Amniotic epithelial cell (primary cell): ENCODE measurements at regions not wholly inside any gene's neighbourhood (a gene's known extent, or its start where the extent isn't known, plus 50 kb on each side); places are given as distances from the start of the nearest gene placed in this dataset.
A peak's percentile ranks its signal among the peaks of the same experiment; 100 is the strongest.

Source experiments
- DNase-seq: peaks from one replicate; pipeline ENCODE4 v3.0.0-alpha.2; 2010; ENCODE audit warnings: low read depth

DNA sequence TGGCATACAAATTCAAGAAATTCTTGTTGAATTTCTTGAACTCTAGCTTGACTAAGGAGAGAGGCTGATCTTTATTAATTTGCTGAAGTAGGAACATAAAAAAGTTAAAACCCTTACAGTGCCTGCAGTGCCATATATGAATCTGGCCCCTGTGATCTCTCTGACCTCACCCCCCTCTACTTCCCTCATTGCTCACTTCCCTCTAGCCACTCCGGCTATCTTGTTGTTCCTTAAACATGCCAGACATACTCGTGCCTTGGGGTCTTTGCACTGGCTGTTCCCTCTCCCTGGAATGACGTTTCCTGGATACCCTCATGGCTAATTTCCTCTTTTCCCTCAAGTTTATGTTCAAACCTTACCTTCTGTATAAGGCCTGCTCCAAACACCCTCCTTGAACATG is 246.3 kb upstream of the SIX2 start:
- DNase-seq, result no peak

DNA sequence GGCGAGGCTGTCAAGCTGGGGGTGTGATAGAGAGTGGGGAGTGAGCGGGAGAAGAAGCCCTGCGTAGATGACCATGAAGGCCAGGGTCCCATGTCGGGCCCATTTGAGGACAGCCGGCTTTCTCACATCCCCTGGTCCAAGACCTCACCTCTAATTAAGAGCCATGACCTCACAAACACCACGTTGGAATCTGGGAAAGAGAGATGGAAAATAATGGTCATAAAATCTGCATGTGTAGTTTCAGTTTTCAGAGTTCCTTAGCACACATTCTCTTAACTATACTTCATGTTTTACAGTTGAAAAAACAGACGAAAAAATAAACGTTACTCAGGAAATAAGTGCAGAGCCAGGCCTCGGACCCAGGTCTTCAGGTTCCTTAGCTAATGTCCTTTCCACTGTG is 244.8 kb upstream of the SIX2 start:
- no peak for DNase-seq

DNA sequence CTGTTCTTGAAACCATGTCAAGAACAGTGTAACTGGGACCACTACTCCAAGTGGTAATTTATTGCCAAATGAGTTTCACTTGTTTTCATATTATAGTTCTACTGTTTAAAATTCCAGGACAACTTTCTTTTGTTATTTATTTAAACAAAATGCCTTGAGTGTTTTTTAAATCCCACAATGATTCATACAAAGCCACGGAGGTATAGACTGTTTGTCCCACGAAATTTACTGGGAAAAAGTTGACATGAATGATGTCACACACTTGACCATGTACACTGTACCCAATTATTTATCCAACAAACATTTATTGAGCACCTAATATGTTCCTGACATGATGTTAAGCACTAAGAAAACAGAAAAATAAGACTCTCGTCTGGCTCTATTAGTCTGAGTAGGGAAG is 243.9 kb upstream of the SIX2 start:
- DNase-seq, result no peak

DNA sequence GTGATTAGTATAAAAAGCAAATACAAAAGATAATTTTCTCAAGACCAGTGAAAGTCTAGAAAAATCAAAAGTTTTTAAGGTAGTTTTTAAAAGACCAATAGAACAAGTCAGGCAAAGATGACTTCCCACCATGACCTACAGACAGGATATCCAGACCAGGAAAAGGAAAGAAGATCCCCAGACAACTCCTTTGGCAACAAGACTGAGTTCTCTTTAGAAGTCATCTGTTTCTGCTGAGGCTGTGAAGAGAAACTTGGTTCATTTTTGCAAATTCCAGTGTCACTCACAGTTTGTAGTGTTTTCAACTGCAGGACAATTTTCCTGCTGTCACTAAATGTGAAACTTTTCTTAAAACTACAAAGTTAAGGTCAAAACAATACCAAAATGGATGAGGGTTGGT is 240.9 kb upstream of the SIX2 start:
- DNase-seq, result no peak

DNA sequence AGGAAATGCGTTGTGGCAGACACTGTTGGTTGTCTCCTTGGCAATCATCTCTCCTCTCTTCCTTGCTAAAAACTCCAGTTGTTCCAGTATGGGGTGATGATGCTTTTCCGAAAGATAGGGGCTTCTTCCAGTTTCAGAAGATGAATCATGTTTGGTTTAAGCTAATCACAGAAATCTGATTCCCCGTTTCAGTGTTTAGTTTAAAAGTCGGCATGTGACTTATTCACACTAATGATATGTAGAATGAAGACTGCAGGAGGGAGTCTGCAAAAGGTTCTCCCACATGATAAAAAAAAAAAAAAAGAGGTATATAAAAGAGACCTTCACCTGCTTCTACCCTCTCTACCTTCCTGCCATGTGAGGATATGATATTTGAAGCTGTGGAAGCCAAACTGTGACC is 239.0 kb upstream of the SIX2 start:
- no peak for DNase-seq

DNA sequence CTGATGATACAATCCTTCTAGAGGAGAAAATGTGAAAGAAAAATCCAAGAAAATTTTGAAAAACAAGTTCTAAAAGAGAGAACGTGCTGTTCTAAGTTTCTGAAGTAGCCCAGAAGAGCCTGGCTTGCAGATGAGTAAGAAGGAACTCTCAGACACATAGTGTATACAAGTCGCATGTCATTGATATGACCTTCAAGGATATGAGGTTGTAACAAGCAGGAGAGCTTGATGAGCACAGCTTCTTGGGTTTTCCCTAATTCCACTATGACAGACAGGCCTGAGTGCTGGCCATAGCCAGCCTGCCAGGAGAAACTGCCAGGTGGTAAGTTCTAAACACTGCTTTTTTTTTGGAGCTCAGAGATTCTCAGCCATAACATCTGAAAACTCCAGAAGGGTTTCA is 235.7 kb upstream of the SIX2 start:
- DNase-seq, result peak; percentile 46

DNA sequence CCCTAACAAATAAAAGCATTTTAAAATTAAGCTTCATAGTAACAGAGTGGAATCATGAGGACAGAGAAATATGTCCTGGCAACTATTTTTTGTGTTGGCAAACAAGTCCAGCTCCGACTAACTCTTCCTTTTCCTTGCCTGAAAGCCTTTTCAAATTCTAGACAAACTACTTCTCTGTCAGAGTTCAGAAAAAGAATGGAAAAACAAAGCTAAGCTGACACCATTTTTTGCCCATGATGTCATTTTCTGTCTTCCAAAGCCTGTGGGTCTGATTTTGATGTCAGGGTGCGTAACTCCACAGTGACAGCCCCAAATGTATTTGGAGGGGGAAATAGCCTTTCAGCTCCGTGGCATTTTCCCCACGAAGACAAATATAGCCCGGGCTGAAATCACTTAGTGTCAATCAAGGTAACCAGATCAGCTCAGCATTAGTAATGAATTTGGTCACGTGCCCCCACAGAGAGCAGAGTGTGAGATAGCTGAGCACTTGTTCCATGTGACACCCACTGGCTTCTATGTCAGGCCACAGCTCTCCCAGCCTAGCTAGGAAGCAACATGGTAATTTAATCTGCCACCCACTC is 233.0 kb upstream of the SIX2 start:
- DNase-seq, result no peak

DNA sequence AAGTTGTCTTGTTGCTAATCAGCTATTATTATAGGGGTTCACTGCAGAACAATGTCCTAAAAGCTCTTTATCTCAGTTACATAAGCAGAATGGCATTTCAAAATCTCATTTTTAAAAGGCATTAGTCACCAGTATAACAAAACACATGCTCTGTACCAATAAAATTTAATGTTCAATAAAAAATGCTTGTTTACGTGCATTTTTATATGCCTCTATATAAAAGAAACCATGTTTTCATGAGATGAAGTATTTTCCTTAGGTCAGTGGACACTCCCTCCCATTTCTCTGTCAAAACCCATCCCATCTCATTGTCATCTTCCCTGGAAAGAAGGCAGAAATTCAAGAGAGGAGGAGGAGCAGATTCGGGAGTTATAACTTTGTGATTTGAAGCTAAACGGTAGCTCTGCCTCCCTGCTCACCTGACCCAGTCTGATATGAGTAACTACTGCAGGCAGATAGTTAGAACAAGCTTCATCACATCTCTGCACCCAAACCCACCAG is 231.9 kb upstream of the SIX2 start:
- DNase-seq, result peak; percentile 42

DNA sequence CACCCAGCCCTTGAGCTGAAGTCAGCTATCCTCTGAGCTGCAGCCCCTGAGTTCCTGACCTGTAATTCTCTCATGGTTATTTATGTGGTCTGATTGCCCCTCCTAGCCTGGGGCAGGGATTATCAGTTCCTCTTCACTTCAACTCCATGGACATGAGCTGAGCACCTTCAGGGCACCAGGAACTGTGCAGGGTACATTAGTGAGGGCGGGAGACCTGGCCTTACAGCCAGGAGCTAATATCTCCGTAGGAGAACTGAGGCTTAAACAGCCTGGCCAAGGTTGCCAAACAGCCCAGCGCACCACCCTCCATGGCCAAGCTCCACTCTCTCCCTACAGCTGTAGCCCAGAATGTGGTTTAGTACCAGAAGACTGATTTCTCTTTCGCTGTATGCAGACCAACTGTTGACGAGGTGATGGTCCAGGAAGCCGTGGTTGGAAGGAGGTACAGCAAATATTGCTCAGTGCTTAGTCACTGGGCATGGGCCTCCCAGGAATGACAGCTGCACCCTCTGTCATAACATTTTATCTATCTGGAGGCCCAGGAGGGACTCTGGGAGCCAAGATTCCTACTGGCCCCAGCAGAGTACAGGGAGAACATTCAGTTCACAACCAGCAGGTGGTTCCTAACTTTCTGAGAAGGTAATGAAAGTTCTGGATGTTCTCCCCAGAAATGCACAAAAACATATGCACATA is 228.7 kb upstream of the SIX2 start:
- peak; percentile 95 for DNase-seq

DNA sequence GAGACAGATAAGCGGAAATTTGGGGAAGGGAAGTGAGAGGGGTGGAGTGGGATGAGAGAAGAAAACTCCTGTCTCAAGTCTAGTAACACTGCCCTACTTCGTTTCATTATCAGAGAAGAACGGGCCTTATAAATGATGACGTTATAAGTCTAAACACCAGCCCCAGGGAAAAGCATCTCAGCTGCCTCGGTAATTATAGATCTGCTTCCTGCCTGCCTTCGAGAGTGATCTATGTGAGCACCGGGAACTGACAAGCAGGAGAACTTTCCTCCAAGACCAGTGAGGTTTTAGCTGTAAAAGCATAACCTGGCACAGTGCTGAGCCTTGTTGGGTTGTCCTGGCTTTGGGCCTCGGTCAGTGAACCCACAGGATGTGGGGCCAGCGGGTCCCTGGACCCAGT is 227.9 kb upstream of the SIX2 start:
- DNase-seq, result no peak

DNA sequence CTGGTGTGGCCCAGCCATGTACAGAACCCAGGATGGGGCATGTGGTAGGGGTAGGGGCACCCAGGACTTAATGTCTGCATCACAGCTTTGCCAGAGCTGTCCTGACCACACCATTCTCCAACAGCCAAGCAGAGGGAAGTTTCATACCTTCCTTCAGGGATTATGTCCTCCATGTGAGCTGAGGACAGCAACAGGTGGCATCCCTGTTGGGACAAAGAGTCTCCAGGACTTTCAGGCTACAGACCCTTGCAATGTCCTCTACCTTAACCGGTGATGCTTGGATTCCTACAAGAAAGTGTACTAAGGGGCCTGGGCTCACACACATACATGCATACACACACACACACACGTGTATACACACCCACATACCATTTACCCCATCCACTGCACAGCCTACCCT is 227.0 kb upstream of the SIX2 start:
- DNase-seq, result no peak

DNA sequence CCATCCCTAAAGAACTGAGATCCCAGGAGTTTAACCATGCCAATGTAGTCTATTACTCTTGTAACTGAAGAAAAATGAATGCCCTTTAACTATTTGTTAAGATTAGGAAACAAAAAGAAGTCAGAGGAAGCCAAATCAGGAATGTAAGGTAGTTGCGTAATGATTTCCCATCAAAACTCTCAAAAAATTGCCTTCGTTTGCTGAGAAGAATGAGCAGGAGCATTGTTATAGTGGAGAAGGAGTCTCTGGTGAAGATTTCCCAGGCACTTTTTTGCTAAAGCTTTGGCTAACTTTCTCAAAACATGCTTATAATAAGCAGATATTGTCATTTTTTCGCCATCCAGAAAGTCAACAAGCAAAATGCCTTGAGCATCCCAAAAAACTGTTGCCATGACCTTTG is 224.0 kb upstream of the SIX2 start:
- DNase-seq, result peak; percentile 41

DNA sequence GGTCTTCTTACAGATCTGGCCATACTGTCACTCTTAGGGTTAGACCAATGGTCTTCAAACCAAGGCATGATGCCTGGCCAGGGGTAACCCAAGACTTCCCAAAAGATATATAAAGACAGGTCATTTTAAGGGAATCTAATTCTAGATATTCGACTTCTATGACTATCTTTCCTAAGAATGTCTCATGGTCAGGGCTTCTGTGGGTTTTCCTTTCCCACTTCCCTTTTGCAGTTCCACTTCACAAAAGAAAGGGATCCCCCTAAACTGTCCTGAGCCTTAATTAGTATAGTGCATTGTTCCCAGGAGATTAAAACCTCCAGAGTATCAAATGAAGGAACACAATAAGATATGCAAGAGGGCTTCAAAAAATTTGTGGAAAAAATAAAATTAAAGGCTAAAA is 223.6 kb upstream of the SIX2 start:
- no peak for DNase-seq

DNA sequence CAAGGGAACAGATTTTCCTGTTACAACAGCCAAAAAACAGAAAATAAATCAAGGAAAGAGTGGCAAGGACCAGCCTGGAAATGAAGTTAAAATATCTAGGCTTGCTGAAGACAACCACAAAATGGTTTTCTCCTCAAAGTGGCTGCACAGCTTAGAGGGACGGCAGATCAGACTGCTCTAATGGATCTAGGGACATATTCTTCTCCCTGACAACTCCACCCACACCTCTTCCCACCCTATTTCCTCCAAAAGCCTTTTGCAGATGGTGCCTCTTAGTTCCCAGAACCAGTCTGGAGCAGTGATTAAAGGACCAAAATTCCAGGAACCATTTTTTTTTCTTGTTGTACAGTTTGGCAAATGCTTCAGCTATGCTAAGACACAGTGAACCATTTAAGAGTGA is 220.2 kb upstream of the SIX2 start:
- no peak for DNase-seq

DNA sequence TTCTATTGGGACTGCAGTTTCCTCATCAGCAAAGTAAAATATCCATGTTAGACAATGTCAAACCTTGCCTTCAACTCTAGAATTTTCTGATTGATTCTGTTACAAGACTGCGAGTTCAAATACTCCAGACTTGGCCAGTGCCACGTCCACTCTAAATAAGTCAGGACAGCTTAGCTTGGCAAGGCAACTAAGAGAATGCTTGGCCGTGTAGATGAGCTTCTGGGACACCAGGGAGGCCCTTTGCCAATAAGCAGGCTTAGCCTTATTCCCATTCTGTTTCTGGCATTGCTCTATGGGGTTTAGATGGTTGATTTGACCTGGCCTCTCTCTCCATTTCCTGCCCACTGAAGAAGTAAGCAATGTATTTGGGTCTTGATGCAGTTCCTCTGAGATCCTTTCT is 218.1 kb upstream of the SIX2 start:
- DNase-seq, result no peak

DNA sequence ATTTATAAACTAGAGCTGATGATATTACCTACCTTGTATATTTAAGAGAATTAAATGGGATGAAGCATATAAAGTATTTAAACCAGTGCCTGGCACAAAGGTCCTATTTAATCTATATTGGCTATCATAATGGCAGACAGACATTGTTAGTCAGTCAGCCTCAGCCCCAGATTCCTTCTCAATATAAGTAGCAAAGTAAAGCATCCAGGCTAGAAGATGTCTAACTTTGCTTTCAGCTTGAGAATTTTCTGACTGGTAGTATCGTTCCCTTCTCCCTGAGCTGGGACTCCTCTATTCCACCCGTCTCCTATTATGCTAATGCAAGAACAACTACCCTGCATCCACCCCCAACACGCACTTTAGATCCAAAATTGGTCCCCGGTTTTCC is 215.7 kb upstream of the SIX2 start:
- DNase-seq, result no peak

DNA sequence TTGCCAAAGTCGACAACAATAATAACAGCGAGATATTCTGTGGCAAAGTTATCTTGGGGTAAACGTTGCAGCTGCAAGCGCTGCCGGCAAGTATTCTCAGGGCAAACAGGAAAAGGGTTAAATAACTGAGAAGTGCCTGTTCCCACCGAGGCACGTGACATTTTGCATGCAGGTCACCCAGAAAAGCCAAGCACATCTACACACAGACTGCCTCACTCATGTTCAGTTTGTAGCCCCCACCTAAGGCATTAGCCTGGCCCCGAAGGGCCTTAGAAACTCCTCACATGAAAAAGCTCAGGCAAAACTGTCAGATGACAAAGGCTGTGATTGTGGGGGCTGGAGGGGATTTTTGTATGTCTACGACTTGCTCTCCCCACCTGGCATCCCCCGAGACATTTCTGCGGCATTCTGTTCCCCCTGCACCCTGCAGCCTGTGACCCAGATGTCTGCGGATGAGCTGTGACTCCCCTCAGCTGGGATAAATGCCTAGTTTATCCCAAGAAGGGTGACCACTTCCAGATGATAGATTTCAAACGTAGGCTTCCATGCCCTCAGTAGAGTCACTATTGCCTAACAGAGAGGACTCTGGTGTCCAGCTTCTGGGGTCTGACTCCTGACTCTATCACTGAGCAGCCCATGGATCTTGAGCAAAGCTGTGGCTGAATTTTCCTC is 215.2 kb upstream of the SIX2 start:
- DNase-seq, result no peak

DNA sequence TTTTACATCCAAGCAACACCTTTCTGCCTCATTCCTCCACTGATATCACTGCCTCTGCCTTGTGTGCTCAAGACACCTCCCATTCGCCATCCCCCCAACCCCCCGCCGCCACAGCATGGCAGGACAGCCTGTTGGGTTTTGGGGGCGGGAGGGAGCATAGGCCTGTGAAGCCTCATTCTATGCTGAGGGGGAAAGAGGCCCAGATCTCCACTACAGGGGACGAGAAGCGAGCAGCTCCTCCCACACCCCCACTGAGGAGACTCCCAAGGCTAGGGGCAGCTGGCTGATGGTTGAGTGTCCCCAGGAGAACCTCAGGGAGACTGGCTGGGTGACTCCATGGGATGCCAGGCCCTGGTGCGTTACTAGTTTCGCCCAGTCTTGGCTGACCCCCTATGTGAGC is 214.3 kb upstream of the SIX2 start:
- DNase-seq, result no peak

DNA sequence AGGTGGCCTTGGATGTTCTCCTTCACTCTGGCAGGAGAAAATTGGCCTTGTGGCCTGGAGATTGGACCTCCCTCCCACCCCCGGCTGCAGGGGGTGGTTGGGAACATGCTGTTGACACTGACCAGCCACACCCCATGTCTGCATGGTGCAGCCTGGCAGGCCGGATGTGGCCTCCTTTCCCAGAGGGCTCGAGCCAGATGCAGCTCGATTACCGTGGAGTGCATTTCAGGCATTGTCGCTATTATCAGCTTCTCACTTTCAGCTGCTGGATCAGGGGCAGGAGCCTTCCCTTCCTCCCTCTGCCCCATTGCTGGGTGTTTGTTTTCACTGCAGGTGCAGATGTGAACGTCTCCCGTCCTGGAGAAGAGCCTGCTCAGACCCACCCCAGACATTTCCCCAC is 211.0 kb upstream of the SIX2 start:
- no peak for DNase-seq

DNA sequence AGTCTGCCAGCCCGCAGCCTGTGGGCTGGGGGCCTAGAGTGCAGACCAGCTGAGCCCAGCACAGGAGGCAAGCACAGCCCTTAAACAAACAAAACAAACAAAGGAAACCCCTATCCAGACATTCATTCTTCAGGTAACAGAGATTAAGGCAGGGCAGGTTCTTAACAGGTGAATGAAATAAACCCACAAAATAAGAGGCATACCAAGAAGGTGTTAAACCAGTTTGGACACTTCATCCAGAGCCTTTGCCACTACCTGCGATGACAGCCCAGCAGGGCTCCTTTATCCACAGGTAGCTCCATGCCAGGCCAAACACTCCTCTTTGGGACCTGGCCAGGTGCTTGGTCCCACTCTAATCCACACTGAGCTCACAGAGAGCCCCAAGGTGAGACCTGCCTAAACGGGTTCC is 209.7 kb upstream of the SIX2 start:
- DNase-seq, result no peak

DNA sequence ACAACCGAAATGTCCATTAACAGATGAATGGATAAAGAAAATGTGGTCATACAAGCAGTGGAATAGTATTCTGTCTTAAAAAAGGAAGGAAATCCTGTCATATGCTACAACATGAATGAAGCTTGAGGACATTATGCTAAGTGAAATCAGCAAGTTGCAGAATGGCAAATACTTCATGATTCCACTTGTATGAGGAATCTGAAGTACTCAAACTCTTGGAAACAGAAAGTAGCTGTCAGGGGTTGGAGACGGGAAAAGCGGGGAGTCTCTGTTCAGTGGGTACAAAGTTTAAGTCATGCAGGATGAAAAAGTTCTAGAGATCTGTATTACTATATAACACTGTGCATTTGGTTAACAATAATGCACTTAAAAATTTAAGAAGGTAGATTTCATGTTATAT is 209.0 kb upstream of the SIX2 start:
- no peak for DNase-seq

DNA sequence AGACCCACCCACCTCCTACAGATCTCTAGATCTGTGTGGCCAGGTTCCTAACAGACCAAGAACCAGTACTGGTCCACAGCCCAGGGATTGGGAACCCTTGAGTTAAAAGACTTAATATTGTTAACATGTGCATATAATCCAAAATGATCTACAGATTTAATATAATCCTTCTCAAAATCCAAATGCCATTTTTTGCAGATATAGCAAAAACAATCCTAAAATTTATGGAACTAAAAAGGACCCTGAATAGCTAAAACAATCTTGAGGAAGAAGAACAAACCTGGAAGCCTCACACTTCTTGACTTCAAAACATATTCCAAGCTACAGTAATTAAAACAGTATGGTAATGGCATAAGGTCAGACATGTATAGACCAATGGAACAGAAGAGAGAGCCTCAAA is 206.9 kb upstream of the SIX2 start:
- no peak for DNase-seq

DNA sequence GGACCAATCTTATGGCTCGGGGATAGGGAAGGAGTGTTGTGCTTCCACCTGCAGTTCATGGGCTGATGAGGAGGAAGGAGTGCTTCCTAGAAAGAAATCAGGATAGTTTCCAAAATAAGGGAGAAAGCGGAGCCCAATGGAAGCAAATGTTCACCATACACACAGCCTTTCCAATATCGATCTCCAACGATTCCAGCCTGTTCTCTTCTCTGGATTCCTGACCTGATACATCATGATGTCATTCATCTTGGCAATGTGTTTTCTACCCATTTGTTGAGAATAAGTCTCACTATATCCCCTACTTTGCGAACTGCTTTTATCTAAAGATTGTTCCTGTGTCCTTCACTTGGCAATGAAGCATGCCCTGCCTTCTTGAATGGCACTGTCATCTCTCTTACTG is 205.3 kb upstream of the SIX2 start:
- no peak for DNase-seq
